ENCODE measurements at regions not wholly inside any gene's neighbourhood (a gene's known extent, or its start where the extent isn't known, plus 50 kb on each side); places are given as distances from the start of the nearest gene placed in this dataset.
"Not testable (repeated sequence)": the region's sequence is repeated elsewhere in the genome, so short reads cannot be mapped to it uniquely, and the experiment has no call there.

GRCh38 chr9:87405677-87406542 lies 91.8 kb upstream of the DAPK1 start:
- DNase-seq (ENCODE audit: low read depth) = peak; percentile 53

GRCh38 chr9:87406543-87407166 lies 91.0 kb upstream of the DAPK1 start:
- no peak for DNase-seq (ENCODE audit: low read depth)

- not testable (repeated sequence) for DNase-seq (ENCODE audit: low read depth)
Measured at GRCh38 chr9:87410047-87411005, 87.3 kb upstream of the DAPK1 start.

GRCh38 chr9:87420884-87421283 lies 76.8 kb upstream of the DAPK1 start:
- peak; percentile 57 for DNase-seq (ENCODE audit: low read depth)

GRCh38 chr9:87421734-87422133 lies 75.9 kb upstream of the DAPK1 start:
- no peak for DNase-seq (ENCODE audit: low read depth)

GRCh38 chr9:87422999-87423398 lies 74.7 kb upstream of the DAPK1 start:
- DNase-seq (ENCODE audit: low read depth) = peak; percentile 54

- DNase-seq (ENCODE audit: low read depth) = not testable (repeated sequence)
Measured at GRCh38 chr9:87423885-87424284, 73.8 kb upstream of the DAPK1 start.

- no peak for DNase-seq (ENCODE audit: low read depth)
Measured at GRCh38 chr9:87425202-87425601, 72.5 kb upstream of the DAPK1 start.

- DNase-seq (ENCODE audit: low read depth) = no peak
Measured at GRCh38 chr9:87427851-87428506, 69.7 kb upstream of the DAPK1 start.

GRCh38 chr9:87428659-87429058 lies 69.0 kb upstream of the DAPK1 start:
- no peak for DNase-seq (ENCODE audit: low read depth)

GRCh38 chr9:87431837-87432236 lies 65.8 kb upstream of the DAPK1 start:
- peak; percentile 73 for DNase-seq (ENCODE audit: low read depth)

- DNase-seq (ENCODE audit: low read depth) = no peak
Measured at GRCh38 chr9:87433853-87434252, 63.8 kb upstream of the DAPK1 start.

GRCh38 chr9:87434366-87434765 lies 63.3 kb upstream of the DAPK1 start:
- DNase-seq (ENCODE audit: low read depth) = no peak

- no peak for DNase-seq (ENCODE audit: low read depth)
Measured at GRCh38 chr9:87435189-87435880, 62.3 kb upstream of the DAPK1 start.

GRCh38 chr9:87436716-87437115 lies 61.0 kb upstream of the DAPK1 start:
- DNase-seq (ENCODE audit: low read depth) = peak; percentile 44

- DNase-seq (ENCODE audit: low read depth) = peak; percentile 84
Measured at GRCh38 chr9:87437966-87438365, 59.7 kb upstream of the DAPK1 start.

- peak; percentile 49 for DNase-seq (ENCODE audit: low read depth)
Measured at GRCh38 chr9:87441251-87441650, 56.4 kb upstream of the DAPK1 start.

GRCh38 chr9:87442451-87442850 lies 55.2 kb upstream of the DAPK1 start:
- no peak for DNase-seq (ENCODE audit: low read depth)

GRCh38 chr9:87443006-87443405 lies 54.7 kb upstream of the DAPK1 start:
- no peak for DNase-seq (ENCODE audit: low read depth)

GRCh38 chr9:87443461-87443860 lies 54.2 kb upstream of the DAPK1 start:
- DNase-seq (ENCODE audit: low read depth) = no peak

GRCh38 chr9:87445646-87446045 lies 52.0 kb upstream of the DAPK1 start:
- peak; percentile 18 for DNase-seq (ENCODE audit: low read depth)

Measured in LHCN-M2 (cell line).